PC-9 (cell line): ENCODE measurements at regions not wholly inside any gene's neighbourhood (a gene's known extent, or its start where the extent isn't known, plus 50 kb on each side); places are given as distances from the start of the nearest gene placed in this dataset.

ENCODE experiments used
- BruUV-seq: library from RNA; stranded (reverse); fragments of 400-500 nt; replicated peaks from 2 replicates; lab custom pipeline; 2021; lab: Mats Ljungman, UMichigan
- CTCF ChIA-PET: fragments of 300-600 bp; sonication (Branson Sonifier 250); formaldehyde crosslinking; loops from one replicate; lab custom pipeline; 2022; ENCODE audit warnings: antibody characterized with exemption; lab: Charles Lee
- POLR2A ChIA-PET: fragments of 300-600 bp; sonication (Branson Sonifier 250); formaldehyde crosslinking; loops from one replicate; lab custom pipeline; 2022; ENCODE audit warnings: antibody characterized with exemption; ENCODE audit not compliant: unreplicated experiment; lab: Charles Lee
- DNase-seq, 2 experiments: peaks; one replicate each; pipeline versions ENCODE4 v3.0.0 to v3.0.0-alpha.2; 2015 to 2022; ENCODE audit warnings: mixed read lengths in 1 of 2
- H2AFZ ChIP-seq: fragments of 200-600 bp; sonication (generic); 2 replicates; pipeline ENCODE4 v1.8.1; 2017; ENCODE audit warnings: antibody characterized with exemption
- H3F3A ChIP-seq: fragments of 200-600 bp; sonication (generic); 2 replicates; pipeline ENCODE4 v1.8.1; 2017; ENCODE audit warnings: antibody characterized with exemption, mild to moderate bottlenecking, low read depth; ENCODE audit not compliant: insufficient read depth
- H3K27ac ChIP-seq: fragments of 200-600 bp; sonication (generic); 2 replicates; pipeline ENCODE4 v1.6.1; 2016; ENCODE audit warnings: mixed run types
- H3K27me3 ChIP-seq: fragments of 200-600 bp; sonication (generic); 2 replicates; pipeline ENCODE4 v1.6.1; 2016; ENCODE audit warnings: low read depth, mixed run types; ENCODE audit not compliant: insufficient read depth
- H3K36me3 ChIP-seq: fragments of 200-600 bp; sonication (generic); 2 replicates; pipeline ENCODE4 v1.6.1; 2016; ENCODE audit warnings: low read depth, mixed run types
- H3K4me1 ChIP-seq: fragments of 200-600 bp; sonication (generic); replicated peaks from 2 replicates; pipeline ENCODE4 v1.6.1; 2016; ENCODE audit warnings: mixed run types; ENCODE audit not compliant: insufficient read depth
- H3K4me2 ChIP-seq: fragments of 200-600 bp; sonication (generic); 2 replicates; pipeline ENCODE4 v1.6.1; 2017; ENCODE audit warnings: mixed run types
- H3K4me3 ChIP-seq: fragments of 200-600 bp; sonication (generic); 2 replicates; pipeline ENCODE4 v1.6.1; 2016; ENCODE audit warnings: mixed run types
- H3K79me2 ChIP-seq: fragments of 200-600 bp; sonication (generic); 2 replicates; pipeline ENCODE4 v1.6.1; 2017; ENCODE audit warnings: low read depth, mixed run types
- H3K9me2 ChIP-seq: fragments of 200-600 bp; sonication (generic); 2 replicates; pipeline ENCODE4 v1.8.1; 2017; ENCODE audit warnings: mild to moderate bottlenecking; ENCODE audit not compliant: insufficient read depth
- H3K9me3 ChIP-seq: fragments of 200-600 bp; sonication (generic); 2 replicates; pipeline ENCODE4 v1.8.1; 2016; ENCODE audit warnings: low read depth; ENCODE audit not compliant: insufficient read depth
- H4K20me1 ChIP-seq: fragments of 200-600 bp; sonication (generic); 2 replicates; pipeline ENCODE4 v1.8.1; 2017; ENCODE audit not compliant: insufficient read depth
- EZH2 ChIP-seq: fragments of 200-600 bp; sonication (generic); IDR thresholded peaks from 2 replicates; pipeline ENCODE4 v1.8.0; 2017; ENCODE audit warnings: antibody characterized with exemption, low read depth
- intact Hi-C: fragments of 100-400 bp; cut with micrococcal nuclease; formaldehyde crosslinking; loops from one replicate; pipeline ENCODE4 v1.10.0; 2022; ENCODE audit not compliant: unreplicated experiment
- TF ChIP-seq, protein P1 (sequence below): fragments of 200-600 bp; sonication (generic); conservative IDR thresholded peaks from 2 replicates; pipeline ENCODE4 v1.6.1; 2017; ENCODE audit warnings: mixed run types, antibody characterized with exemption, mild to moderate bottlenecking, moderate library complexity

DNA sequence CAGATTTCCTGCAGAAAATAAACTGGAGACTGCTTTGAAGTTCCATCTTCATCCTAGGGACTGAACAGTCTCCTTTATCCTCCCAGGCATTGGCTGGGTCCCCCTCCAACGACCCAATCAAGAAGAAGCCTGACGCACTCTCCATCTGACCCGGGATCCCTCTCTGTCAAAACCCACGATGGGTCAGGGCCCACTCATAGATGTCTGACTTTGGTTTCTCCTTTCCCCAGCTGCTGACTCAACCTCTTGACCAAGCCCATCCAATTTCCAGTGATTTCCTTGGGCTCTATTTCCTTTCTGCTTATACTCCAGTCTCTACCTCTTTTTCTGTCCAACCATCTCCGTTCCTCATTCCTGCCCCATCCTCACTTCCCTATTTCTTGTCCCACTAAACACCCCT lies 189.7 kb downstream of the MIAT start:
- Histone ChIP-seq H3K27me3 (peaks cover 14% of the 10 kb centered on the region; the same call in 1 of the 2 replicates), H3K4me2 (no peak overlapping the region), H3K79me2 (no peaks in the 10 kb centered on the region), H3K36me3 (no peaks in the 10 kb centered on the region), H3K9me2 (no peaks in the 10 kb centered on the region), H3F3A (no peaks in the 10 kb centered on the region), H3K9me3 (no peaks in the 10 kb centered on the region), H3K4me1 (no peaks in the 10 kb centered on the region), H3K4me3 (no peak overlapping the region), H4K20me1 (no peaks in the 10 kb centered on the region), H2AFZ (no peak overlapping the region), H3K27ac (no peak overlapping the region)
- ChIA-PET POLR2A (no interaction called here), CTCF (no interaction called here)
- no TSS peak for BruUV-seq
- no peak for TF ChIP-seq EZH2
- TF ChIP-seq, protein P1, sequence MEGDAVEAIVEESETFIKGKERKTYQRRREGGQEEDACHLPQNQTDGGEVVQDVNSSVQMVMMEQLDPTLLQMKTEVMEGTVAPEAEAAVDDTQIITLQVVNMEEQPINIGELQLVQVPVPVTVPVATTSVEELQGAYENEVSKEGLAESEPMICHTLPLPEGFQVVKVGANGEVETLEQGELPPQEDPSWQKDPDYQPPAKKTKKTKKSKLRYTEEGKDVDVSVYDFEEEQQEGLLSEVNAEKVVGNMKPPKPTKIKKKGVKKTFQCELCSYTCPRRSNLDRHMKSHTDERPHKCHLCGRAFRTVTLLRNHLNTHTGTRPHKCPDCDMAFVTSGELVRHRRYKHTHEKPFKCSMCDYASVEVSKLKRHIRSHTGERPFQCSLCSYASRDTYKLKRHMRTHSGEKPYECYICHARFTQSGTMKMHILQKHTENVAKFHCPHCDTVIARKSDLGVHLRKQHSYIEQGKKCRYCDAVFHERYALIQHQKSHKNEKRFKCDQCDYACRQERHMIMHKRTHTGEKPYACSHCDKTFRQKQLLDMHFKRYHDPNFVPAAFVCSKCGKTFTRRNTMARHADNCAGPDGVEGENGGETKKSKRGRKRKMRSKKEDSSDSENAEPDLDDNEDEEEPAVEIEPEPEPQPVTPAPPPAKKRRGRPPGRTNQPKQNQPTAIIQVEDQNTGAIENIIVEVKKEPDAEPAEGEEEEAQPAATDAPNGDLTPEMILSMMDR, result no peak
- intact Hi-C loops, result no loop called here
- DNase-seq, result no peak

DNA sequence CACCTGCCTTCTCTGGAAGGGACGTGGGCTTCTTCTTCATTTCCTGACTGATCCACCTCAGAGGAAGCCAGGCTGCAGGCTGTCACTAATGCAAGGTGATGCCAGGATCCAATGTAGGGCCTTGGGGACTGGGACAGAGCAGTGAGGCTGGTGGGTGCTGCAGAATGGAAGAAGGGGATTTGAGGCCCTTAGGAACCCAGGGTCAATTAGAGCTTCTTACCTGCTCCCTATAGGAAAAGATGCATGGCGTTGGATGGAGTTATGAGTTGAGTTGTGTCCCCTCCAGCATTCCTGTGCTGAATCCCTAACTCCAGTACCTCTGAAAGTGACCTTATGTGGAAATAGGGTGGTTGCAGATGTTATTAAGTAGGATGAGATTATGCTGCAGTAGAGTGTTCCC lies 190.4 kb downstream of the MIAT start:
- Histone ChIP-seq H3K9me3 (no peaks in the 10 kb centered on the region), H3K36me3 (no peaks in the 10 kb centered on the region), H3K4me1 (no peaks in the 10 kb centered on the region), H2AFZ (no peak overlapping the region), H3F3A (no peaks in the 10 kb centered on the region), H3K4me2 (no peak overlapping the region), H3K9me2 (no peaks in the 10 kb centered on the region), H4K20me1 (no peaks in the 10 kb centered on the region), H3K79me2 (no peaks in the 10 kb centered on the region), H3K4me3 (no peak overlapping the region), H3K27ac (no peak overlapping the region), H3K27me3 (peaks cover 16% of the 10 kb centered on the region; the same call in 1 of the 2 replicates)
- no TSS peak for BruUV-seq
- ChIA-PET POLR2A (no interaction called here), CTCF (no interaction called here)
- intact Hi-C loops, result no loop called here
- no peak for DNase-seq
- TF ChIP-seq, protein P1, result no peak
- no peak for TF ChIP-seq EZH2

DNA sequence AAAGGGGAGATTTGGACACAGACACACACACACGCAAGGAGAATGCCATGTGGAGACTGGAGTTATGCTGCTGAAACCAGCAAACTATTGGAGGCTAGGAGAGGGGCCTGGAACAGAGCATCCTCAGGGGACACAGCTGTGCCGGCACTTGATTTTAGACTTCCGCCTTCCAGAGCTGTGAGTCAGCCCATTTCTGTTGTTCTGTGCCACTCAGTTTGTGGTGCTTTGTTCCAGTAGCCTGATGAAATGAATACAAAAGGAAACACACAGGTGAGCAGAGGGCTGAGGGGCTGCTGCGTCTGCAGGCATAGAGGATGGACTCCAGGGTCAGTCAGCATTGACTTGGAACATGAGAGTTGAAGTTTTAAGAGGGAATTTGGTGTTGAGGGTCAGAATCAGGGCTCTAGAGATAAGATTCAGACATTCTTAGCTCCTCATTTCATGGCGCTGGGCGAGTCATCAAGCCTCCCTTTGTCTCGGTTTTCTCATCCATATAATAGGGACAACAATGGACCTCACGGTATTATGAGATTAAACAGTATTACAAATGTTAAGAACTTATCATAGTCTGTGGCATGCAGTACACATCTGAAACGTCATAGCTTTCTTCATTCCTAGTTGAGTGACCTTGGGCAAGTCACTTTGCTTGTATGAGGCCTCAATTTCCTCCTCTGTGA lies 191.0 kb downstream of the MIAT start:
- Histone ChIP-seq H3K9me3 (no peaks in the 10 kb centered on the region), H3K9me2 (no peaks in the 10 kb centered on the region), H3K27ac (no peak overlapping the region), H3K4me2 (no peak overlapping the region), H3K27me3 (peaks cover 20% of the 10 kb centered on the region; the same call in 1 of the 2 replicates), H3F3A (no peaks in the 10 kb centered on the region), H2AFZ (no peak overlapping the region), H3K4me1 (no peaks in the 10 kb centered on the region), H4K20me1 (no peaks in the 10 kb centered on the region), H3K4me3 (no peak overlapping the region), H3K79me2 (no peaks in the 10 kb centered on the region), H3K36me3 (no peaks in the 10 kb centered on the region)
- CTCF ChIA-PET, result no interaction called here
- peak in 1 of 2 experiments; percentile 18 for DNase-seq
- intact Hi-C loops, result no loop called here
- TF ChIP-seq EZH2, result no peak
- POLR2A ChIA-PET, result no interaction called here
- no TSS peak for BruUV-seq

DNA sequence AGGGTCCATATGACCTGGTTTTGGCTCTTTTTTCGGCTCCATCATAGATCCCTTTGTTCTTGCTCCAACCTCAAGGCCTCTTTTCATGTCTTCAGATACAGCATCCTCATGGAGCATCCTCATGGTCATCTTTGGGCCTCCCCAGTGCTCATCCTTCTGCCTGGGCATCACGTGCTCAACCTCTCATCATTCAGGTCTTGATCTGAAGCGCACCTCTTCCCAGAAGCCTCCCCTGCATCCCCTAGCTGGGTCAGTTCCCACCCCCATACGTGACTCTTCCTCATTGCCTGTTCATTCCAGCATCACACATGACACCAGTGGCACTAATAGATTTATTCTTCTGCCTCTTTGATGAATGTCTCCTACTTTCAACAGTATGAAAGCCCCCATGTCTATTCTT lies 192.2 kb downstream of the MIAT start:
- no peak for TF ChIP-seq EZH2
- TF ChIP-seq, protein P1, result no peak
- H3F3A ChIP-seq, result no peaks in the 10 kb centered on the region
- H4K20me1 ChIP-seq, result no peaks in the 10 kb centered on the region
- ChIA-PET CTCF (no interaction called here), POLR2A (no interaction called here)
- H3K27me3 ChIP-seq, result peaks cover 32% of the 10 kb centered on the region; the same call in 1 of the 2 replicates
- no peak overlapping the region for H2AFZ ChIP-seq
- no peak for DNase-seq
- no peak overlapping the region for H3K27ac ChIP-seq
- H3K4me3 ChIP-seq, result no peak overlapping the region
- intact Hi-C loops, result no loop called here
- H3K36me3 ChIP-seq, result no peaks in the 10 kb centered on the region
- BruUV-seq, result no TSS peak
- H3K4me1 ChIP-seq, result no peaks in the 10 kb centered on the region
- H3K9me3 ChIP-seq, result no peaks in the 10 kb centered on the region
- H3K9me2 ChIP-seq, result no peaks in the 10 kb centered on the region
- no peaks in the 10 kb centered on the region for H3K79me2 ChIP-seq
- H3K4me2 ChIP-seq, result no peak overlapping the region
